OCI-LY3 (cell line): ENCODE measurements at regions not wholly inside any gene's neighbourhood (a gene's known extent, or its start where the extent isn't known, plus 50 kb on each side); places are given as distances from the start of the nearest gene placed in this dataset.

Source experiments
- CTCF ChIP-seq: fragments of 200-600, 300-600 bp; sonication (generic); IDR thresholded peaks from 2 replicates; pipeline ENCODE4 v1.5.1; 2014; ENCODE audit warnings: antibody characterized with exemption, low read length, low read depth
- EZH2phosphoT487 ChIP-seq: fragments of 200-600 bp; shearing (Covaris generic); IDR thresholded peaks from 2 replicates; pipeline ENCODE4 v1.6.1; 2018; ENCODE audit warnings: antibody characterized with exemption, mixed run types, low read depth

DNA sequence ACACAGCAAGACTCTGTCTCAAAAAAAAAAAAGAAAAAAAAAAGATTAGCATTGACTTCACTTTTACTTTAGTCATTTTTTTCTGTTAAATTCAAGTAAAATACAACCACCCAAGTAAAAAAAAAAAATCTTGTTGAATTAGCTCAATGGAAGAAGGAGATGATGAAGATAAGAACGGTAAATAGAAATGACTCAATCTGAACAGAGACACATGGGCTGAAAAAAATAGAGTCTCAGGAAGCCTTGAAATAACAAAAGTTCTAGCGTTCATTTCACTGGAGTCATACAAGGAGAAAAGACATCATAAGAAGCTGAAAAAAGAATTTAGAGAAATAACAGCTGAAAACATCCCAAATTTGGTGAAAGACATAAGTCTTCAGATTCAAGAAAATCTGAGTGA lies 75.5 kb downstream of the CASP3 start:
- TF ChIP-seq CTCF (no peak), EZH2phosphoT487 (no peak)
